ENCODE measurements at regions not wholly inside any gene's neighbourhood (a gene's known extent, or its start where the extent isn't known, plus 50 kb on each side); places are given as distances from the start of the nearest gene placed in this dataset.

GRCh38 chr17:73719588-73720071 lies 75.4 kb upstream of the SDK2 start:
- WGBS, 2 donors, result 12 to 30% methylated on average over 16 of the region's 16 CpGs
- H3K4me3 ChIP-seq, result no peak overlapping the region
- peak; percentile 69 to 91 (median 78) for ATAC-seq
- H3K9me3 ChIP-seq, result no peaks in the 10 kb centered on the region
- peaks cover 0 to 14% (median 6%) of the 10 kb centered on the region in 7 donors for H3K27me3 ChIP-seq
- peak overlapping the region in 1 of 10 donors; percentile 52 for H3K27ac ChIP-seq
- TF ChIP-seq CTCF (IDR thresholded peaks at IDR 0.05), result no peak
- peaks cover 5 to 18% (median 10%) of the 10 kb centered on the region in 9 donors for H3K4me1 ChIP-seq
- DNase-seq, result peak; percentile 22 to 55
- H3K36me3 ChIP-seq, result no peaks in the 10 kb centered on the region
- intact Hi-C loops (cut with DNase I), result loop anchor here in 2 of 10 donors (5.0 to 10.0 kb wide), 2 partner anchors 53 to 65 kb away; no protein-coding TSS in a partner anchor

- intact Hi-C loops (cut with DNase I), result no loop called here
- ATAC-seq (peak in 3 of 8 donors; percentile 18 to 25 (median 23)), DNase-seq (no peak)
- H3K27me3 ChIP-seq, result peaks cover 0 to 7% (median 6%) of the 10 kb centered on the region in 7 donors
- no peak overlapping the region for H3K4me3 ChIP-seq
- TF ChIP-seq CTCF (IDR thresholded peaks at IDR 0.05), result no peak
- no peaks in the 10 kb centered on the region for H3K36me3 ChIP-seq
- no peaks in the 10 kb centered on the region for H3K9me3 ChIP-seq
- 86 to 93% methylated on average over 10 of the region's 10 CpGs for WGBS, 2 donors
- peak overlapping the region in 1 of 10 donors; percentile 52 for H3K27ac ChIP-seq
- peaks cover 5 to 18% (median 10%) of the 10 kb centered on the region in 9 donors for H3K4me1 ChIP-seq
Measured at GRCh38 chr17:73720187-73720834, 76.1 kb upstream of the SDK2 start.

- ATAC-seq, result no peak
- Histone ChIP-seq H3K4me3 (no peak overlapping the region), H3K36me3 (no peaks in the 10 kb centered on the region), H3K9me3 (no peaks in the 10 kb centered on the region), H3K4me1 (peaks cover 5 to 18% (median 10%) of the 10 kb centered on the region in 9 donors), H3K27ac (peak overlapping the region in 1 of 10 donors; percentile 40), H3K27me3 (peaks cover 0 to 7% (median 0%) of the 10 kb centered on the region in 7 donors)
- no peak for TF ChIP-seq CTCF (IDR thresholded peaks at IDR 0.05)
- DNase-seq, result no peak
- WGBS, 2 donors, result 74 to 78% methylated on average over 6 of the region's 6 CpGs
- intact Hi-C loops (cut with DNase I), result no loop called here
Measured at GRCh38 chr17:73722165-73722564, 77.9 kb upstream of the SDK2 start.

- 69 to 71% methylated on average over 4 of the region's 4 CpGs for WGBS, 2 donors
- Histone ChIP-seq H3K4me3 (no peak overlapping the region), H3K27ac (no peak overlapping the region), H3K36me3 (no peaks in the 10 kb centered on the region), H3K4me1 (peaks cover 5 to 18% (median 10%) of the 10 kb centered on the region in 9 donors), H3K9me3 (no peaks in the 10 kb centered on the region), H3K27me3 (peaks cover 0 to 7% (median 0%) of the 10 kb centered on the region in 7 donors)
- ATAC-seq (no peak), DNase-seq (no peak)
- intact Hi-C loops (cut with DNase I), result no loop called here
- TF ChIP-seq CTCF (IDR thresholded peaks at IDR 0.05), result no peak
Measured at GRCh38 chr17:73723317-73723716, 79.1 kb upstream of the SDK2 start.
